ENCODE measurements at regions not wholly inside any gene's neighbourhood (a gene's known extent, or its start where the extent isn't known, plus 50 kb on each side); places are given as distances from the start of the nearest gene placed in this dataset.

DNA sequence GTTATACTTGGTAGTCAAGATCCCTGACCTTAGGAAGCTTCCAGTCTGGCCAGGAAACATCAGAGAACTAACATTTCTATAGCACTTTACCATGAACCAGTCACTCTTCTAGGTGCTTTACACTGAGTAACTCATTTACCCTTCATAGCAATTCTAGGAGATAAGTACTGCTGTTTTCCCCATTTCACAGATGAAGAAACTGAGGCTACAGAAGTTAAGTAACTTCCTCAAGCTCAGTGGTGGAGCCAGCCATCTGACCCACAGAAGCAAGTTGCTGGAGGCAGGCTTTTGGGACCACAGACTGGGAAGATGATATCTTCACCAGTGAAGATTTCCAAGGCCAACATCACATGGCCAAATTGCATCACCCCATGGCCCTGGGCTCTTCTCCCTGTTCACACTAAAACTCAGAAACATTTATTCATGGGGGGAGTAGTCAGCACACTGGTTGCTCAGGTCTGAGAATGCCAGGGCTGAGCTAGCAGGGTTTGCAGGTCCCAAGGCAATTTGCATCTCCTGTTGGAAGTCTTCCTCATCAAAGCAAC, 70.3 kb downstream of the UNC5CL start:
- Mint-ChIP-seq H3K9me3 (peaks cover 9% of the 10 kb centered on the region), H3K4me3 (no peak overlapping the region), H3K27ac (no peak overlapping the region), H3K4me1 (peaks cover 19% of the 10 kb centered on the region), H3K27me3 (ENCODE audit: insufficient read depth) (peaks cover 6% of the 10 kb centered on the region), H3K36me3 (ENCODE audit: low read depth) (no peaks in the 10 kb centered on the region)
- Histone ChIP-seq H3K4me3 (ENCODE audit: low read length) (no peak overlapping the region), H3K27me3 (ENCODE audit: control insufficient read depth, insufficient read depth, low read length, poor library complexity, severe bottlenecking) (no peaks in the 10 kb centered on the region), H3K4me1 (ENCODE audit: control insufficient read depth, insufficient read depth, low read length) (no peaks in the 10 kb centered on the region), H3K9me3 (ENCODE audit: control insufficient read depth, low read length) (peaks cover 7% of the 10 kb centered on the region), H3K36me3 (ENCODE audit: control insufficient read depth, insufficient read depth, low read length) (no peaks in the 10 kb centered on the region), H3K9ac (ENCODE audit: extremely low read depth, low read length, poor library complexity, severe bottlenecking) (no peak overlapping the region), H3K27ac (ENCODE audit: low read depth, low read length) (no peak overlapping the region)
- DNase-seq: no peak
- TF ChIP-seq, protein P1, sequence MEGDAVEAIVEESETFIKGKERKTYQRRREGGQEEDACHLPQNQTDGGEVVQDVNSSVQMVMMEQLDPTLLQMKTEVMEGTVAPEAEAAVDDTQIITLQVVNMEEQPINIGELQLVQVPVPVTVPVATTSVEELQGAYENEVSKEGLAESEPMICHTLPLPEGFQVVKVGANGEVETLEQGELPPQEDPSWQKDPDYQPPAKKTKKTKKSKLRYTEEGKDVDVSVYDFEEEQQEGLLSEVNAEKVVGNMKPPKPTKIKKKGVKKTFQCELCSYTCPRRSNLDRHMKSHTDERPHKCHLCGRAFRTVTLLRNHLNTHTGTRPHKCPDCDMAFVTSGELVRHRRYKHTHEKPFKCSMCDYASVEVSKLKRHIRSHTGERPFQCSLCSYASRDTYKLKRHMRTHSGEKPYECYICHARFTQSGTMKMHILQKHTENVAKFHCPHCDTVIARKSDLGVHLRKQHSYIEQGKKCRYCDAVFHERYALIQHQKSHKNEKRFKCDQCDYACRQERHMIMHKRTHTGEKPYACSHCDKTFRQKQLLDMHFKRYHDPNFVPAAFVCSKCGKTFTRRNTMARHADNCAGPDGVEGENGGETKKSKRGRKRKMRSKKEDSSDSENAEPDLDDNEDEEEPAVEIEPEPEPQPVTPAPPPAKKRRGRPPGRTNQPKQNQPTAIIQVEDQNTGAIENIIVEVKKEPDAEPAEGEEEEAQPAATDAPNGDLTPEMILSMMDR (conservative IDR thresholded peaks at IDR 0.05): no peak

DNA sequence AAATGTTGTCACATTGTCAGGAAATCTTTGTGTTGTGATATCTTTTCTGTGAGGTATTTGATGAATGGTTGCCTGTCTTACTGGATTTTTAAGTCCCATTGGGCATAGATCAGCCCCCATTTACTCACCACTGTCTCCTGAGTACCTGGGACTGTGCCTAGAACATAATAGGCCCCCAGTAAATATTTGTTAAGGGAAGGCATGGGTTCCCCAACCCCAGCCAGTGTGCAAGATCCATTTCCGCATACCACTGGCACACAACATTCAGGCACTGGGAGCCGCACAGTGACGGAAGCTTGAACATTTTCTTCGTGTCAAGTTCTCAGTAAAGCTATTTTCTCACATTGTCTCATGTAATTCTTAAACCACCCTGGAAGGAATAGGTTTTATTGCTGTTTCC, 72.2 kb downstream of the UNC5CL start:
- whole genome bisulfite sequencing, 2 experiments (ENCODE audit: insufficient coverage in 1 of 2, insufficient read length in 1 of 2): 93% methylated on average over 4 of the region's 4 CpGs
- H3K9me3 Mint-ChIP-seq: no peaks in the 10 kb centered on the region

DNA sequence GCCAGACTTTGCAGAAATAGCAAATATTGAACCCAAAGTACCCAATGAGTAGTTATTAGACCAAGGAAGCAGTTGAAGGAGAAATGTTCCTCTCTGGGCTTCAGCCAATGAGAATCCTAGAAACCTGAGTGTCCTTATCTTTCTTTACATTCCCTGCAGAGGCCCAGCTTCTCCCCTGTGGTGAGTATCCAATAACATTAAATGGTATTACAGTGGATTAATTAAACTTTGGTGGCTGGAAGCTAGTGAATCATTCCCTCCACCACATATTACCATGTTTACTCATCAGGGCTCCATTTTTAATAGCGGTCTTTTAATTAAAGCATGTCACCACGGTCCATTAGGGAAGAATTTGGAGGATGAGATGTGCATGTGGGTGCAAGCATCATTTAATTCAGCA, 74.0 kb downstream of the UNC5CL start:
- Histone ChIP-seq H3K27me3 (ENCODE audit: control insufficient read depth, insufficient read depth, low read length, poor library complexity, severe bottlenecking) (no peaks in the 10 kb centered on the region), H3K4me1 (ENCODE audit: control insufficient read depth, insufficient read depth, low read length) (no peaks in the 10 kb centered on the region), H3K9ac (ENCODE audit: extremely low read depth, low read length, poor library complexity, severe bottlenecking) (no peak overlapping the region), H3K36me3 (ENCODE audit: control insufficient read depth, insufficient read depth, low read length) (no peaks in the 10 kb centered on the region), H3K4me3 (ENCODE audit: low read length) (no peak overlapping the region), H3K27ac (ENCODE audit: low read depth, low read length) (no peak overlapping the region), H3K9me3 (ENCODE audit: control insufficient read depth, low read length) (no peaks in the 10 kb centered on the region)
- Mint-ChIP-seq H3K27ac (no peak overlapping the region), H3K27me3 (ENCODE audit: insufficient read depth) (peaks cover 3% of the 10 kb centered on the region), H3K4me1 (peaks cover 16% of the 10 kb centered on the region), H3K4me3 (no peak overlapping the region), H3K9me3 (no peaks in the 10 kb centered on the region), H3K36me3 (ENCODE audit: low read depth) (no peaks in the 10 kb centered on the region)
- TF ChIP-seq, protein P1 (conservative IDR thresholded peaks at IDR 0.05): no peak
- DNase-seq: no peak
- WGBS, 2 experiments (ENCODE audit: insufficient coverage in 1 of 2, insufficient read length in 1 of 2): 99% methylated on average over 2 of the region's 2 CpGs; no CpG with 5 or more reads in 1 of the 2 experiments

More for the DNA sequence above, 72.2 kb downstream of the UNC5CL start:
- Histone ChIP-seq H3K27ac (ENCODE audit: low read depth, low read length) (no peak overlapping the region), H3K4me1 (ENCODE audit: control insufficient read depth, insufficient read depth, low read length) (no peaks in the 10 kb centered on the region), H3K36me3 (ENCODE audit: control insufficient read depth, insufficient read depth, low read length) (no peaks in the 10 kb centered on the region), H3K4me3 (ENCODE audit: low read length) (no peak overlapping the region), H3K27me3 (ENCODE audit: control insufficient read depth, insufficient read depth, low read length, poor library complexity, severe bottlenecking) (no peaks in the 10 kb centered on the region), H3K9me3 (ENCODE audit: control insufficient read depth, low read length) (no peaks in the 10 kb centered on the region), H3K9ac (ENCODE audit: extremely low read depth, low read length, poor library complexity, severe bottlenecking) (no peak overlapping the region)
- TF ChIP-seq, protein P1 (conservative IDR thresholded peaks at IDR 0.05): no peak
- Mint-ChIP-seq H3K4me1 (peaks cover 16% of the 10 kb centered on the region), H3K36me3 (ENCODE audit: low read depth) (no peaks in the 10 kb centered on the region), H3K27ac (no peak overlapping the region), H3K4me3 (no peak overlapping the region), H3K27me3 (ENCODE audit: insufficient read depth) (peaks cover 6% of the 10 kb centered on the region)
- no peak for DNase-seq
